C4-2B (cell line): ENCODE measurements at regions not wholly inside any gene's neighbourhood (a gene's known extent, or its start where the extent isn't known, plus 50 kb on each side); places are given as distances from the start of the nearest gene placed in this dataset.

Experiments
- CTCF ChIP-seq: fragments of 450-650 bp; conservative IDR thresholded peaks from 2 replicates; pipeline ENCODE4 v1.5.1; 2017; ENCODE audit warnings: mild to moderate bottlenecking
- ZFX ChIP-seq: fragments of 450-650 bp; IDR thresholded peaks from 2 replicates; pipeline ENCODE4 v1.6.1; 2017

- TF ChIP-seq CTCF (no peak), ZFX (no peak)
Observed at GRCh38 chr10:70998086-70998485, 109.7 kb upstream of the PCBD1 start.
